PC-3 (cell line): ENCODE measurements at regions not wholly inside any gene's neighbourhood (a gene's known extent, or its start where the extent isn't known, plus 50 kb on each side); places are given as distances from the start of the nearest gene placed in this dataset.

Source experiments
- CTCF ChIP-seq: fragments of 300-600 bp; sonication (generic); conservative IDR thresholded peaks from 2 replicates; pipeline ENCODE4 v1.5.1; 2017; ENCODE audit warnings: antibody characterized with exemption, low read depth, mild to moderate bottlenecking, low read length
- EZH2 ChIP-seq: fragments of 300-600 bp; sonication (generic); IDR thresholded peaks from one replicate; pipeline ENCODE4 v1.6.1; 2017; ENCODE audit warnings: antibody characterized with exemption, mild to moderate bottlenecking, low read length; ENCODE audit not compliant: unreplicated experiment

- TF ChIP-seq CTCF (no peak), EZH2 (no peak)
Observed at GRCh38 chr3:152202976-152203626, 65.6 kb upstream of the MBNL1 start.
